A673 (cell line): ENCODE measurements at regions not wholly inside any gene's neighbourhood (a gene's known extent, or its start where the extent isn't known, plus 50 kb on each side); places are given as distances from the start of the nearest gene placed in this dataset.

Source experiments
- BruUV-seq: library from RNA; stranded (reverse); fragments of 400-500 nt; replicated peaks from 2 replicates; lab custom pipeline; 2021; lab: Mats Ljungman, UMichigan
- CTCF ChIA-PET: fragments of 300-600 bp; sonication (Branson Sonifier 250); formaldehyde crosslinking; loops from one replicate; lab custom pipeline; 2022; ENCODE audit warnings: antibody characterized with exemption; lab: Charles Lee
- POLR2A ChIA-PET: fragments of 300-600 bp; sonication (Branson Sonifier 250); formaldehyde crosslinking; loops from one replicate; lab custom pipeline; 2022; ENCODE audit warnings: antibody characterized with exemption; ENCODE audit not compliant: low non-redundant PET; lab: Charles Lee
- DNase-seq: peaks from one replicate; pipeline ENCODE4 v3.0.0-alpha.2; 2015; ENCODE audit warnings: low spot score
- H3K27ac ChIP-seq: fragments of 200-600 bp; sonication (generic); 2 replicates; pipeline ENCODE4 v1.5.1; 2016; ENCODE audit warnings: mixed run types, low read depth, mild to moderate bottlenecking, mixed read lengths, antibody characterized with exemption, low read length; ENCODE audit not compliant: poor library complexity, severe bottlenecking
- H3K27me3 ChIP-seq: fragments of 200-600 bp; sonication (generic); replicated peaks from 2 replicates; pipeline ENCODE4 v1.6.1; 2017; ENCODE audit warnings: mixed run types, low read depth, mild to moderate bottlenecking, mixed read lengths, antibody characterized with exemption, low read length; ENCODE audit not compliant: insufficient read depth, poor library complexity
- H3K36me3 ChIP-seq: fragments of 200-600 bp; sonication (generic); 2 replicates; pipeline ENCODE4 v1.6.1; 2016; ENCODE audit warnings: mixed run types, mild to moderate bottlenecking, mixed read lengths, antibody characterized with exemption, low read length; ENCODE audit not compliant: insufficient read depth, poor library complexity, severe bottlenecking
- H3K4me1 ChIP-seq: fragments of 200-600 bp; sonication (generic); 2 replicates; pipeline ENCODE4 v1.6.1; 2017; ENCODE audit warnings: mixed run types, mild to moderate bottlenecking, mixed read lengths, antibody characterized with exemption, low read length; ENCODE audit not compliant: insufficient read depth, poor library complexity, severe bottlenecking
- H3K4me3 ChIP-seq: fragments of 200-600 bp; sonication (generic); 2 replicates; pipeline ENCODE4 v1.5.1; 2016; ENCODE audit warnings: low read depth, mixed run types, mild to moderate bottlenecking, mixed read lengths, low read length; ENCODE audit not compliant: poor library complexity, severe bottlenecking
- H3K9me3 ChIP-seq: fragments of 200-600 bp; sonication (generic); 2 replicates; pipeline ENCODE4 v1.6.1; 2016; ENCODE audit warnings: mixed run types, low read depth, mild to moderate bottlenecking, mixed read lengths, antibody characterized with exemption, low read length; ENCODE audit not compliant: poor library complexity, severe bottlenecking
- EZH2 ChIP-seq: fragments of 200-600 bp; sonication (generic); IDR thresholded peaks from 2 replicates; pipeline ENCODE4 v1.6.1; 2017; ENCODE audit warnings: borderline replicate concordance, low read depth, mild to moderate bottlenecking, mixed read lengths, antibody characterized with exemption, low read length; ENCODE audit not compliant: poor library complexity, severe bottlenecking
- intact Hi-C: fragments of 100-400 bp; cut with micrococcal nuclease; formaldehyde crosslinking; loops from one replicate; pipeline ENCODE4 v1.10.0; 2022; ENCODE audit not compliant: unreplicated experiment
- TF ChIP-seq, protein P1 (sequence below): fragments of 300-800, 200-600 bp; sonication (generic); conservative IDR thresholded peaks from 2 replicates; pipeline ENCODE4 v1.5.1; 2017; ENCODE audit warnings: low read depth, mild to moderate bottlenecking, antibody characterized with exemption, low read length, moderate library complexity, mixed read lengths

DNA sequence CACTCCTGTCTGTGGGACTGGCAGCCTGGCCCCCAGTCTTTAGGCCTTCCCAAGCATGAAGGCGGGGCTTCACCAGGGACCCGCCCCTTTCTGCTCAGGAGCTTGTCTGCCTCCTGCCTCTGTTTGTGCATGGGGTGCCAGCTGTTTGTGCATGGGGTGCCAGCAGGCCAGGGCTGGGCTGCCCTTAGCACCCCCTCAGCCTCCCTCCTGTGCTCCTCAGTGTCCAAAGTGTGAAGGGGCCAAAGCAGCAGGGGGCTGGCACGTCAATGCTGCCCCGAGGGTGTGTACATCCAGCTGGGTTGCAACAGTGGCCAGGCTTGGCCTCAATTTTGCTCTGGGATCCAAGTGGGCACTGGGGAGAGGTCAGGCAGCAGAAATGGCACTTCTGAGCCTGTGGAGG lies 298.0 kb upstream of the GALNT5 start:
- no TSS peak for BruUV-seq
- ChIA-PET POLR2A (no interaction called here), CTCF (no interaction called here)
- Histone ChIP-seq H3K27ac (no peak overlapping the region), H3K4me1 (no peaks in the 10 kb centered on the region), H3K4me3 (no peak overlapping the region), H3K9me3 (peaks cover 15% of the 10 kb centered on the region), H3K36me3 (no peaks in the 10 kb centered on the region), H3K27me3 (no peaks in the 10 kb centered on the region)
- TF ChIP-seq, protein P1, sequence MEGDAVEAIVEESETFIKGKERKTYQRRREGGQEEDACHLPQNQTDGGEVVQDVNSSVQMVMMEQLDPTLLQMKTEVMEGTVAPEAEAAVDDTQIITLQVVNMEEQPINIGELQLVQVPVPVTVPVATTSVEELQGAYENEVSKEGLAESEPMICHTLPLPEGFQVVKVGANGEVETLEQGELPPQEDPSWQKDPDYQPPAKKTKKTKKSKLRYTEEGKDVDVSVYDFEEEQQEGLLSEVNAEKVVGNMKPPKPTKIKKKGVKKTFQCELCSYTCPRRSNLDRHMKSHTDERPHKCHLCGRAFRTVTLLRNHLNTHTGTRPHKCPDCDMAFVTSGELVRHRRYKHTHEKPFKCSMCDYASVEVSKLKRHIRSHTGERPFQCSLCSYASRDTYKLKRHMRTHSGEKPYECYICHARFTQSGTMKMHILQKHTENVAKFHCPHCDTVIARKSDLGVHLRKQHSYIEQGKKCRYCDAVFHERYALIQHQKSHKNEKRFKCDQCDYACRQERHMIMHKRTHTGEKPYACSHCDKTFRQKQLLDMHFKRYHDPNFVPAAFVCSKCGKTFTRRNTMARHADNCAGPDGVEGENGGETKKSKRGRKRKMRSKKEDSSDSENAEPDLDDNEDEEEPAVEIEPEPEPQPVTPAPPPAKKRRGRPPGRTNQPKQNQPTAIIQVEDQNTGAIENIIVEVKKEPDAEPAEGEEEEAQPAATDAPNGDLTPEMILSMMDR, result no peak
- TF ChIP-seq EZH2, result no peak
- no peak for DNase-seq
- intact Hi-C loops, result no loop called here

DNA sequence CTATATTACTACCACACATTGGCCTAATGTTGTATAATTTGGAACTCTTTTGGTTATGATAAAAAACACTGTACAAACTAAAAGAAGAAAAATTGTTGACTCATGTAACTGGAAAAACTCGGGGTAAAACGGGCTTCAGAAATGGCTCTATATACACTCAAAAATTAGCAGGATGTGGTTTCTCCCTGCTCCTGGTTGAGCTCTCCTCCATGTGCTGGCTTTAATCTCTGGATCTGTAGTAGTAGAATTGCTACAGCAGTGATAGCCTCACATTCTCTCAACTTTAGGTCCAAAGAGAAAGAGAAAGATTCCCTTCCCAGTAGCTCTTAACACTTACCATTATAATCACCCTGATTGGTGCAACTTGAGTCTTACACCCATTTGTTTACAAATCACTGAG lies 274.9 kb upstream of the GALNT5 start:
- no TSS peak for BruUV-seq
- intact Hi-C loops, result no loop called here
- H3K4me3 ChIP-seq, result no peak overlapping the region
- H3K27me3 ChIP-seq, result no peaks in the 10 kb centered on the region
- no peak overlapping the region for H3K27ac ChIP-seq
- no peaks in the 10 kb centered on the region for H3K4me1 ChIP-seq
- POLR2A ChIA-PET, result no interaction called here
- H3K9me3 ChIP-seq, result no peaks in the 10 kb centered on the region
- CTCF ChIA-PET, result no interaction called here
- DNase-seq, result no peak
- TF ChIP-seq, protein P1, result no peak
- TF ChIP-seq EZH2, result no peak
- no peaks in the 10 kb centered on the region for H3K36me3 ChIP-seq

DNA sequence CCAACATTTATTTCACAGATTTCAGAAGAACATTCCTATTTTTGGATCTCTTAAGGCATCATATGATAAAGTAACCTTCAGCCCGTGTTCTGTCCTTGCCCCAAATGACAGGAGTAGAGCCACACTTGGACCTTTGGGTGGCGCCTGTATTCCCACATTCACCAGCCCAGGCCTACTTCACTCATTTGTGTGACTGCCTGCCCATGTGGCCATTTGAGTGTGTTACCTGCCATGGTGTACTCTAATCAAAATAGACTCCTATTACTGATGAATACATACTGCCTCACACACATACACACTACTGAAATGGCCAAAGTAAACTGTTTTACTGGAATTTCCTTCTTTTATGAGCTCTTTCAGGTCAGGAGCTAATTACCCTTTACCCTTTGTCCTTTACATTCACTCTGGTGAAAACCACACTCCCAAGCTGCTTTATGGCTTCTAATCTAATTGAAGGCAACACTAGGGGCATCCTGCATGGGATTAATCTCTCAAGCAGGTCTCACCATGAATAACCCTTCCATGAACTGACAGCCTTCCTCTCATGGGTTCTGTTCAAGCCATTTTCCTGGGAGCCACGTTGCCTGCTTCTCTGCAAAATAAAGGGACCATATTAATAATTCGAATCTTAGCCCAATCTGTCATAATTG lies 271.0 kb upstream of the GALNT5 start:
- no TSS peak for BruUV-seq
- H3K4me3 ChIP-seq, result no peak overlapping the region
- ChIA-PET POLR2A (no interaction called here), CTCF (no interaction called here)
- DNase-seq, result no peak
- H3K4me1 ChIP-seq, result peaks cover 3% of the 10 kb centered on the region
- H3K9me3 ChIP-seq, result no peaks in the 10 kb centered on the region
- no peak for TF ChIP-seq EZH2
- TF ChIP-seq, protein P1, result no peak
- H3K27ac ChIP-seq, result no peak overlapping the region
- H3K36me3 ChIP-seq, result no peaks in the 10 kb centered on the region
- intact Hi-C loops, result no loop called here
- H3K27me3 ChIP-seq, result no peaks in the 10 kb centered on the region
